Fibroblast of lung (primary cell): ENCODE measurements at regions not wholly inside any gene's neighbourhood (a gene's known extent, or its start where the extent isn't known, plus 50 kb on each side); places are given as distances from the start of the nearest gene placed in this dataset.

Source experiments
- EZH2 ChIP-seq: IDR thresholded peaks from 2 replicates; pipeline ENCODE4 v1.5.1; 2012; ENCODE audit warnings: low read length, control low read depth, mild to moderate bottlenecking; ENCODE audit errors: missing control alignments
- TF ChIP-seq, protein P1 (sequence below), 2 donors: IDR thresholded peaks in 1 of 2; conservative IDR thresholded peaks in 1 of 2; 1 replicate in 1 of 2; 2 replicates in 1 of 2; pipeline ENCODE4 v1.5.1; 2011 to 2012; ENCODE audit warnings: low read length in 2 of 2, control low read depth in 1 of 2, inconsistent platforms in 1 of 2, low read depth in 1 of 2, mild to moderate bottlenecking in 1 of 2

GRCh38 chr1:244128591-244129383 lies 77.7 kb downstream of the ZBTB18 start:
- TF ChIP-seq, protein P1, sequence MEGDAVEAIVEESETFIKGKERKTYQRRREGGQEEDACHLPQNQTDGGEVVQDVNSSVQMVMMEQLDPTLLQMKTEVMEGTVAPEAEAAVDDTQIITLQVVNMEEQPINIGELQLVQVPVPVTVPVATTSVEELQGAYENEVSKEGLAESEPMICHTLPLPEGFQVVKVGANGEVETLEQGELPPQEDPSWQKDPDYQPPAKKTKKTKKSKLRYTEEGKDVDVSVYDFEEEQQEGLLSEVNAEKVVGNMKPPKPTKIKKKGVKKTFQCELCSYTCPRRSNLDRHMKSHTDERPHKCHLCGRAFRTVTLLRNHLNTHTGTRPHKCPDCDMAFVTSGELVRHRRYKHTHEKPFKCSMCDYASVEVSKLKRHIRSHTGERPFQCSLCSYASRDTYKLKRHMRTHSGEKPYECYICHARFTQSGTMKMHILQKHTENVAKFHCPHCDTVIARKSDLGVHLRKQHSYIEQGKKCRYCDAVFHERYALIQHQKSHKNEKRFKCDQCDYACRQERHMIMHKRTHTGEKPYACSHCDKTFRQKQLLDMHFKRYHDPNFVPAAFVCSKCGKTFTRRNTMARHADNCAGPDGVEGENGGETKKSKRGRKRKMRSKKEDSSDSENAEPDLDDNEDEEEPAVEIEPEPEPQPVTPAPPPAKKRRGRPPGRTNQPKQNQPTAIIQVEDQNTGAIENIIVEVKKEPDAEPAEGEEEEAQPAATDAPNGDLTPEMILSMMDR (conservative IDR thresholded peaks at IDR 0.05 in 1 of 2, IDR thresholded peaks at IDR 0.05 in 1 of 2; ENCODE audit: low read depth in 1 of 2, low read length in 2 of 2), result no peak
- TF ChIP-seq EZH2, result no peak
